Stimulated activated CD4-positive, alpha-beta T cell treated with anti-CD3 and anti-CD28 coated beads, Interleukin-1b, Interleukin-23, amount 100 ng/mL, for 1 hour (primary cell): ENCODE measurements at regions not wholly inside any gene's neighbourhood (a gene's known extent, or its start where the extent isn't known, plus 50 kb on each side); places are given as distances from the start of the nearest gene placed in this dataset.
"Not testable (repeated sequence)": the region's sequence is repeated elsewhere in the genome, so short reads cannot be mapped to it uniquely, and the experiment has no call there.

Experiments
- DNase-seq, 2 donors: peaks; one replicate each; pipeline ENCODE4 v3.0.0-alpha.2; 2020; ENCODE audit warnings: low read depth in 2 of 2

- no peak for DNase-seq
These were observed 75.0 kb upstream of the TENM4 start for GRCh38 chr11:79515781-79516180.

GRCh38 chr11:79514695-79515094 is 73.9 kb upstream of the TENM4 start:
- DNase-seq: no peak

GRCh38 chr11:79514290-79514689 is 73.5 kb upstream of the TENM4 start:
- no peak for DNase-seq

- DNase-seq: no peak
These were observed 72.1 kb upstream of the TENM4 start for GRCh38 chr11:79512706-79513469.

- no peak for DNase-seq
These were observed 70.1 kb upstream of the TENM4 start for GRCh38 chr11:79510960-79511359.

- DNase-seq: no peak
These were observed 67.6 kb upstream of the TENM4 start for GRCh38 chr11:79508461-79508860.

GRCh38 chr11:79507706-79508105 is 66.9 kb upstream of the TENM4 start:
- no peak for DNase-seq

- no peak for DNase-seq
These were observed 66.0 kb upstream of the TENM4 start for GRCh38 chr11:79506734-79507344.

- no peak for DNase-seq
These were observed 65.3 kb upstream of the TENM4 start for GRCh38 chr11:79506124-79506523.

- DNase-seq: no peak
These were observed 62.2 kb upstream of the TENM4 start for GRCh38 chr11:79503028-79503427.

- no peak for DNase-seq
These were observed 60.9 kb upstream of the TENM4 start for GRCh38 chr11:79501707-79502106.

- DNase-seq: not testable (repeated sequence)
These were observed 59.1 kb upstream of the TENM4 start for GRCh38 chr11:79499929-79500328.

- DNase-seq: no peak
These were observed 57.8 kb upstream of the TENM4 start for GRCh38 chr11:79498667-79499066.

GRCh38 chr11:79493555-79494171 is 52.8 kb upstream of the TENM4 start:
- DNase-seq: peak in 1 of 2 donors; percentile 3

- DNase-seq: no peak
These were observed 51.2 kb upstream of the TENM4 start for GRCh38 chr11:79492008-79492407.
